ENCODE measurements at regions not wholly inside any gene's neighbourhood (a gene's known extent, or its start where the extent isn't known, plus 50 kb on each side); places are given as distances from the start of the nearest gene placed in this dataset.

DNA sequence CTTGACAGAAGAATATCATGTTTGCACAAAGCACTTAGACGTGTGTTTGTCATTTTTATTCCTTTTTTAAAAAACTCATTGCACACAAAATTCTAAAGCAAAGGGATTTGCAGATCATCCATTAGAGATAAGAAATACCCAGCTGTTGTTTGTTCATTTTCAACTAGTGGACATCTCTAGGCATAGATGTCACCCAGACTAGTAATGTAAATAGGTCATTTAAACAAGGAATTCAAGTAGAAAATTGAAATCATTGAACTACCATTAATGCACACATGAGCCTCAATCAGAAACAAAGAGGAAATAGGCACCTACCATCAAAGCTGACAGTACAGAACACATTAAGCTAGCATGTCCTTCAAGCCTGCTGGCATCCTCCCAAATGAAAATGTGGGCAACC is 107.3 kb downstream of the OR2K2 start:
- dilution Hi-C loops (cut with MboI; ENCODE audit: extremely low pct_ligation_motif_present, low sequenced_read_pairs): no loop called here
- FAIRE-seq: no peak
- TF ChIP-seq CTCF (optimal IDR thresholded peaks at IDR 0.05 in 1 of 3, IDR thresholded peaks at IDR 0.05 in 1 of 3, conservative IDR thresholded peaks at IDR 0.05 in 1 of 3; ENCODE audit: extremely low read depth in 1 of 3, insufficient read depth in 2 of 3, low read length in 3 of 3) (no peak), EZH2 (IDR thresholded peaks at IDR 0.05; ENCODE audit: low read length) (no peak)
- Histone ChIP-seq H3K4me2 (ENCODE audit: control insufficient read depth, extremely low read depth, insufficient read depth, low read depth, low read length) (no peak overlapping the region), H2AFZ (ENCODE audit: control insufficient read depth, low read length) (no peak overlapping the region), H3K4me1 (ENCODE audit: control insufficient read depth, extremely low read depth, insufficient read depth, low read length) (no peaks in the 10 kb centered on the region), H3K9me1 (ENCODE audit: control insufficient read depth, extremely low read depth, insufficient read depth, low read length) (no peaks in the 10 kb centered on the region), H3K9ac (ENCODE audit: control insufficient read depth, extremely low read depth, insufficient read depth, low read length) (no peak overlapping the region), H4K20me1 (ENCODE audit: control insufficient read depth, extremely low read depth, insufficient read depth, low read length) (no peaks in the 10 kb centered on the region), H3K27me3 (ENCODE audit: control insufficient read depth, extremely low read depth, insufficient read depth, low read length) (no peaks in the 10 kb centered on the region), H3K36me3 (ENCODE audit: control insufficient read depth in 2 of 2, extremely low read depth in 1 of 2, insufficient read depth in 2 of 2, low read length in 2 of 2) (no peaks in the 10 kb centered on the region), H3K4me3 (ENCODE audit: control insufficient read depth in 2 of 3, extremely low read depth in 1 of 3, insufficient read depth in 2 of 3, low read depth in 1 of 3, low read length in 3 of 3) (no peak overlapping the region), H3K9me3 (ENCODE audit: control insufficient read depth, low read depth, low read length) (no peaks in the 10 kb centered on the region), H3K27ac (ENCODE audit: control insufficient read depth, insufficient read depth, low read length) (no peak overlapping the region), H3K79me2 (ENCODE audit: control insufficient read depth, insufficient read depth, low read length) (no peaks in the 10 kb centered on the region)
- no peak for DNase-seq (ENCODE audit: low read depth, low spot score)

GRCh38 chr9:111212874-111213273 is 117.2 kb downstream of the OR2K2 start:
- Histone ChIP-seq H4K20me1 (ENCODE audit: control insufficient read depth, extremely low read depth, insufficient read depth, low read length) (no peaks in the 10 kb centered on the region), H3K36me3 (ENCODE audit: control insufficient read depth in 2 of 2, extremely low read depth in 1 of 2, insufficient read depth in 2 of 2, low read length in 2 of 2) (no peaks in the 10 kb centered on the region), H3K27ac (ENCODE audit: control insufficient read depth, insufficient read depth, low read length) (no peak overlapping the region), H3K27me3 (ENCODE audit: control insufficient read depth, extremely low read depth, insufficient read depth, low read length) (no peaks in the 10 kb centered on the region), H3K9me1 (ENCODE audit: control insufficient read depth, extremely low read depth, insufficient read depth, low read length) (no peaks in the 10 kb centered on the region), H3K9ac (ENCODE audit: control insufficient read depth, extremely low read depth, insufficient read depth, low read length) (no peak overlapping the region), H3K4me1 (ENCODE audit: control insufficient read depth, extremely low read depth, insufficient read depth, low read length) (no peaks in the 10 kb centered on the region), H3K4me3 (ENCODE audit: control insufficient read depth in 2 of 3, extremely low read depth in 1 of 3, insufficient read depth in 2 of 3, low read depth in 1 of 3, low read length in 3 of 3) (no peak overlapping the region), H3K4me2 (ENCODE audit: control insufficient read depth, extremely low read depth, insufficient read depth, low read depth, low read length) (no peak overlapping the region), H3K9me3 (ENCODE audit: control insufficient read depth, low read depth, low read length) (no peaks in the 10 kb centered on the region), H2AFZ (ENCODE audit: control insufficient read depth, low read length) (no peak overlapping the region), H3K79me2 (ENCODE audit: control insufficient read depth, insufficient read depth, low read length) (no peaks in the 10 kb centered on the region)
- no peak for FAIRE-seq
- dilution Hi-C loops (cut with MboI; ENCODE audit: extremely low pct_ligation_motif_present, low sequenced_read_pairs): no loop called here
- TF ChIP-seq CTCF (optimal IDR thresholded peaks at IDR 0.05 in 1 of 3, IDR thresholded peaks at IDR 0.05 in 1 of 3, conservative IDR thresholded peaks at IDR 0.05 in 1 of 3; ENCODE audit: extremely low read depth in 1 of 3, insufficient read depth in 2 of 3, low read length in 3 of 3) (no peak), EZH2 (IDR thresholded peaks at IDR 0.05; ENCODE audit: low read length) (no peak)
- no peak for DNase-seq (ENCODE audit: low read depth, low spot score)

All from keratinocyte (primary cell).